COLO668 (cell line): ENCODE measurements at regions not wholly inside any gene's neighbourhood (a gene's known extent, or its start where the extent isn't known, plus 50 kb on each side); places are given as distances from the start of the nearest gene placed in this dataset.

Experiments used
- DNase-seq: peaks from one replicate; lab custom pipeline; 2025; ENCODE audit not compliant: unreplicated experiment; lab: John Stamatoyannopoulos, UW

DNA sequence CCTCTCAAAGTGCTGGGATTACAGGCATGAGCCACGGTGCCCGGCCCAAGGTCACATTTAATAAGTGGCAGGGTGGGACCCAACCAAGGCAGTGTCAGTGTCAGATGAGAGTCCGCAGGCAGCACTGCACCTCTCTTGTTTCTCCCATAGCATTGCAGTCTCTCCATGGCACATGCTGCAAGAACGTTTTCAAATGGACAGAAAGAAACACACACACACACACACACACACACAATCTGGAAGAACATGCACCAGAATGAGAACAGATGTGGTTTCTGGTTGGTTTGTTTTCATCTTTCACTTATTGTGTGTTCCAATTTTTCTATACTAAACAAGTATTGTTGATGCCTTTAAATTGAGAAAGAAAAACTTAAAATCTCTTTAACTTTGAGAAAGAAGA, 126.5 kb downstream of the SYF2 start:
- no peak for DNase-seq

DNA sequence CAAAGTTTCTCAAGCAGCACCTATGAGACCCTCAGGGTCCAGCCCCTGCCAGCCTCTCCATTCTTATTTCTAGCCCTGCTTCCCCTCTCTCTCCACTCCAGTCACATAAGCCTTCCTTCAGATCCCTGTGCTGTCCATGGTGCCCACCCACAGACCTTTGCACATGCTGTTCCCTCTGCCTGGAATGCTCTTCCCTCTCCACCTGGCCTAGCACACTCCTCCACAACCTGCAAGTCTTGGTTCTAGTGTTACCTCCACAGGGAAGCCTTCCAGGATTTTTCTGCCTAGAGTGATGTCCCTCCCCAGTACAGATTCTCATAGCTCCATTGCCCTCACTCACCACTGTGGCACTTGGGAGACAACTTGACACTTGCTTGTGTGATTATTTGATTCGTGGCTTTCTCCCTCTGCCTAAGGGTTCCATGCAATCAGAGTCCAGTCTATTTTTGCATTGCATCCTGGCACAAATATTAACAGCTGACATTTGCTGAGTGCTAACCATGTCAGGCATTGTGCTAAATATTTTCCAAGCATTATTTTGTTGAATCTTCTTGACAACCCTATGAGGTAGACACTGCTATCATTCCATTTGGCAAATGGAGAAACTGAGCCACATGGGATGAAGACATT, 127.3 kb downstream of the SYF2 start:
- no peak for DNase-seq

DNA sequence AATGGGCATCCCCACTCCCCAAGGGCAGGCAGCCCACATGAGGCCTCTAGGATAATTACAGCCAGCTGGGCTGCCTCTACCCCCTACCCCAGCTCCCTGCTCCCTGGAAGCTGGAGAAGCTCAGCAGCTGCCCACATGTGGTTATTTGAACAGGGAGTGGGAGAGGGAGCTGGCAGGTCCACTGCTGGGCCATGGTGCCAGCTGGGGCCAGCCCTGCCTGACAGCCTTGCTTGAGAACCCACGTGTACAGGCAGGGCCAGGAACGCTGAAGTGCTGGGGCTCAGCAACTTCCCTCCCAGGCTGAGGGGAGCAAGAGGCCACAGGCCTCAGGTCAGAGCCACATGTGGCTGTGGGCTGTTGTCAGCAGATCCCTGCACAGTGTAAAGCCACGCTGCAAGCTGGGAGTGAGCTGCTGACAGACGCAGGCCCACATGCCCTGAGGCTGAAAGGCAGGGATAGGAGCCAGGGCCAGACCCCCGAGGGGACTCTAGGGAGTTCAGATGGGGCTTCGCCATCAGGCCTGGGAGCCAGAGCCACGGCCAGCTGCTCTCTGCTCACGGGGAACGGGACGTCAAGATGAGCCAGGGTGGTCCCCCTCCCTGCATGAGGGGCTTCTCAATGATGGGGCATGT, 129.0 kb downstream of the SYF2 start:
- DNase-seq, result no peak

DNA sequence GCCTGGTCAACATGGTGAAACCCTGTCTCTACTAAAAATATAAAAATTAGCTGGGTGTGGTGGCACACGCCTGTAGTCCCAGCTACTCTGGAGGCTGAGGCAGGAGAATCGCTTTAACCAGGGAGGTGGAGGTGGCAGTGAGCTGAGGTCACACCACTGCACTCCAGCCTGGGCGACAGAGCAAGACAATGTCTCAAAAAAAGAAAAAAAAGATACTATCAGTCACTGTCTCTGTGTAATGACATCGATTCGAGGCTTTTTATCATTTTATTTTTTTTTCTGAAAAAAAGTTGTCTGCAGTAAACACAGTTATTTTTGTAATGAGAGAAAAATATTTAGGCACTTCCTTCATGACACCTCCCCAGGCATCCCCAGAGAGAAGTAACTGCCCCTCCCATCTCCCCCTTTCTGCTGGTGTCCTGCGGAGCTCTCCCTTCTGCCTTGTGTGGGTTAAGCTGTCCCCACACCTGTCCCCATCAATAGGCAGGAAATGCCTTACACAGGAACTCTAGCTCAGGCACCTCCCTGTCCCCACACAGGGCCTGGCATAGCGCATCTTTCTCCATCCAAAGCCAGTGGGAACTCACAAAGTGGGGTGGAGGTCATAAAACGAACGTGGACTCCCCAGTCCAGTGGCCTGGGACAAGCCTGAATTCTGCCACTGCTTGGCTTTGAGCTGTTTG, 132.0 kb downstream of the SYF2 start:
- DNase-seq, result no peak

DNA sequence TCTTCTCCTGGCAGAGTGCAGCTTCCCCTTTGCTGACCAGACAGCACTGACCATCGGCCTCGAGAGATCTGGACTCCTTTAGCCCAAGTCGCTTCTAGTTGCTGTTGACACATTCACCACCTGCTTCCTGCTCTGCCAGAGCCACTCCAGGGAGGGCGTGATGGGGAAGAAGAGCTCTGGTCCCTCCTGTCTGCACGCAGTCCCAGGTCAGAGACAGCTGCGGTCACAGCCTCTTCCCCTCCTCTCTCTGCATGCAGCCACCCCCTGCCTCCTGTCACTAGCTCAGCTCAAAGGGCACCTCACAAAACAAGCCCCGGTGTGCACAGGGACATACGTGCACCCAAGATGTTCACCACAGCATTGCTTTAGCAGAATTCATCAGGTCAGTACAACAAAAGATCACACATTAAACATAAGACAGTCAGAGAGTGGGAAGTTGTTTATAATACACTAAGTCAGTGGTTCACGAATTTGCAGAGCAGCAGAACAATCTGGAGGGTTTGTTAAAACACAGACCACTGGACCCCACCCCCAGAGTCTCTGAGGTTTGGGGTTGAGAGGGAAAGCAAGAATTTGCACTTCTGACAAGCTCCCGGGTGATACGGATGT, 132.9 kb downstream of the SYF2 start:
- peak; percentile 73 for DNase-seq

DNA sequence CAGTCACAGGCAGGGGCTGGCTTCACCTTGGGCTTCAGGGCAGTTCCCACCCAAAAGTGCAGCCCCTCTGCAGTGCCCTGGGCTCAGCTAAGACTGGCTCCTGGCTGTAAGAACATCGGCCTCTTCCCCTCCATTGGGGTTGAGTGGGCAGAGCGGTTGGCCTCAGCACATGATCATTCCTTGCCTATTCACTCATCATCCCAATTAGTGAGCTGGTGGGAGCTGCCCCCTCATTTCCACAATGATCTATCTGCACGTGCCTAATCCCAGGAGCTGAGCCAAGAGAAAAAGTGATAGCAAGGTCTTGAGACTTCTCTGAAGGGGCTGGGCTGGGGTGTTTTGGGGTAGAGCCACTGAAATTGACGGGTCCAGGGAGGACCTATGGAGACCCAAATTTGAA, 133.6 kb downstream of the SYF2 start:
- DNase-seq, result no peak

DNA sequence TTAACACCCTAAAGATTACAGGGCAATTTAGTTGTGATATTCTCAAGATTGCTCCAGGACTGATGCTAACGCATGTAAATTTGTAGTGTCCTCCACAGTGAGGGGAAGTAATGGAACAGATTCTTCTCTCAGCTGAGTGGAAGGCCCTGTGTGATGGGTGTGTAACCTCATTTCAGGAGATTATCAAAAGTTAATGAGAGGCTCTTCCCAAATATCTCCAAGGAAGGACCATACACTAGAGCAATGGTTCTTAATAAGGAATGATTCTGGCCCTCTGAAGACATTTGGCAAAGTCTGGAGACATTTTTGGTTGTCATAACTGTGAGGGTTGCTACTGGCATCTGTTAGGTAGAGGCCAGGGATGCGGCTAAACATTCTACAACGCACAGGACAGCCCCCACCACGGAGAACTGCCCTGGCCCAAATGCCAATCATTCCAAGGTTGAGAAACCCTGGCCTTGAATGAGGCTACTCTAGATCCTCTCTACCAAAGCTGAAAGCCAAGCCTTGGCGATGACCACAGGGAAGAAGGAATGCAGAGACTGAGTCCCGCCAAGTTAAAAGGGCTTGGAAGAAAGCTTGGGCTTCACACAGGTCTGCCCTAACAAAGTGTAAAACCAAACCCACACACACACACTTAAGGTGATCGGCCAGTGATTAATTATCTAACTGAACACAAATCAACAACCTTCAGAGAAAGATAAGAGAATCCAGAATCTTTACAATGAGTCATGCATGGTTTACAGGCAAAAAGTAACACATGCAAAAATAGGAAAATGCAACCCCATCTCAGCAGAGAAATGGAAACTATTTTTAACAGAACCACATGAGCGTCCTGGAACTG, 135.8 kb downstream of the SYF2 start:
- DNase-seq, result no peak

DNA sequence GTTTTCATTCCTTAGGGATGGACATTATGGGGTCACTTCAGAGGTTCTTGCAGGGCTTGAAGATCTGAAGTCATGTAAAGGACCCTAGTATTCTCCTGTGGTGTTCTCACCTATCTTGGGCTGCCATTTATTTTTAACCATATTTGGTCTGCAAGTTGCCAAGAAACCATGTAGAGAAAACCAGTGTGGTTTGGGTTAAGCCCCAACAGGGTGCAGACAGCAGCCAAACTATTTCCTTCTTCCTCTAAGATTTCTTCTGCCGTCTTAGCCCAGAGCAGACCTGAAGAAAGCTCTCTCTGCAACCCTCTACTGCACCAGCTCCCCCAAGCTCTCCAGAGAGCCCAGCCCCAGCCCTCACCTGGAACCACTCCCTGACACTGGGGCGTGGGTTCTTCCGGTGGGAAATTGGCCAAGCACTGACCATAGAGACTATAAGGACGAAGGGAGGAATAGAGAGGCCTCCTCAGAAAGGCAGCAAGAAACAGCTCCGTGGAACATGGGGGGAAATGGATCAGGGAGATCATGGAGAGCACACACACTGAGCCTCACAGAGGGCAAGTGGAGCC, 136.6 kb downstream of the SYF2 start:
- DNase-seq, result no peak

DNA sequence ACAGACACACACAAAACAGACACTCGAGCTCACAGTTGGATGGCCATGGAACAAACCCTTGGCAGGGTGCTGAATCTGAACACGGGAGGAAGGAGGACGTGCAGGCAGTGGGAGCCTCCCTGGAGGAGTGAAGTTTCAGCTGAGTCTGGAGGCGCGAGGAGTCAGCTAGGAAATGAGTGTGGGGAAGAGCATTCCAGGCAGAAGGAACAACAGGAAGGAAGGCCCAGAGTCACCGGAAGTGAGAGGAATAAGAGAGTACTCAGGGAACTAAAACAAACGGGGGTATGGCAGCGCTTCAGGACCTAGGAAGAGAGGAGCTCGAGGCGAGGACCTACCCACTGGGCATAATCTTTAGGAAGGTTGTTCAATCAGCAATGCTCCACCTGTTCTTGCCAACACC, 137.3 kb downstream of the SYF2 start:
- DNase-seq, result no peak

DNA sequence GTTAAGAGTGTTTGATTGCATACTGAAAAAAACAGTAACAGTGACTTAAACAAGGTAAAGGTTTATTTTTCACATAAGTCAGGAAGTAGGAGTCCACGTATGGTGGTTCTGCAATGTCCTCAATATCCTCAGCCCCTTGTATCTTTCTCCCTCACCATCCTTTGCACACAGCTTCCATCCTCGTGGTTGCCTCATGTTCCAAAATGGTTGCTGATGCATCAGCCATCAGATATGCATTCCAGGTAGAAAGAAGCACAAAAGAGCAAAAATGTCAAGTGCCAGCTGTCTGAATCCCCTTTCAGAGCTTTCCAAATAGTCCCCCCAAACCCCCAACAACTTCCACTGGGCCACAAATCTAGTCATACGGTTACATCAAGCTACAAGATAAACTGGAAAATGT, 138.1 kb downstream of the SYF2 start:
- DNase-seq, result no peak

DNA sequence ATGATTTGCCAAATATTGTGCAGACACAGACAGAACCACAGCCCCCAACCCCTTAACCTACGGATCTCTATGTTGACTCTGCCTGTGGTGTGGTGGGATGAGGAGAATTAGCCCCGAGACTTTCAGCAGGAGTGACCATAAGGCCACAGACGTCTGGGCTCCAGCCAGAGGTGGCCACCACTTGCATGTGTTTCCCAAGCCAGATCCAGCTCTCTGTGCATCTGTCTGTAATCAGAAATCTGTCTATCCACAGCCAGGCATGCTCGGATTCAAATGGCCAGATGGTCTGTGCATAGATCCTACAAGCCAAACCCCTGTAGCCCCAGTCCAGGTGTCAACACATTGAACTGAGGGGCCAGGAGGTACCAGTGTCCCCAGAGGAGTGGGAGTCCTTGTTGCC, 140.6 kb downstream of the SYF2 start:
- DNase-seq, result no peak

DNA sequence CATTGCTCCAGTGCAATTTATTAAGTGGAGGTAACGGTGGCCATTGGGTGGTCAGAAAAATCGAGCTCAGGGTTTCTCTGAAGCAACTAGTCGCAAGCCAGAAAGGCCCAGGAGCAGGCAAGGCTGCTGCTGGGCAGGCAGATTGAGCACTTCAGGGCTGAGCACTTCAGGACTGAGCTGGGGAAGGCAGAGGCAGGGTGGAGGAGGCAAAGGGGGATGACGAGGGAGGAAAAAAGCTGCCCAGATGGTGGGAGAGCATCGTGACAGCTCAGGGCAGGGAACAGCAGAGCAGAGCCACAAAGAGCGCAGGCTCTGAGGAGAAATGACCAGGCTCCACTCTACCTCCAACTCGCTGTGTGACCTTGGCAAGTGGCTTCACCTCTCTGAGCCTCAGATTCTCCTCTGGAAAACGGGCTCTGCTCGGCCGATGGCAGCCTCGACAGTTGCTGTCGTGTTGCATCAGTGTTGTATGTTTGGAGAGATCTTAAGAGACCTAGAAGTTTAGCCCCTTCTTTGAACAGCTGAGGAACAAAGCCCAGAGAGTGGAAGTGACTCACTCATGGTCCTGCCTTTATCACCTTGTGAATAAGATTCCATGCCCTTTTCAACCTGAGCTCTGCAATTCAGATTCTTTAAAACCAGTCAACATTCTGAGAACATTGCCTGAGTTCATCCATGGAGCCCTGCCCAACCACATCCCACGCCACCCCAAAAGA, 141.4 kb downstream of the SYF2 start:
- no peak for DNase-seq

DNA sequence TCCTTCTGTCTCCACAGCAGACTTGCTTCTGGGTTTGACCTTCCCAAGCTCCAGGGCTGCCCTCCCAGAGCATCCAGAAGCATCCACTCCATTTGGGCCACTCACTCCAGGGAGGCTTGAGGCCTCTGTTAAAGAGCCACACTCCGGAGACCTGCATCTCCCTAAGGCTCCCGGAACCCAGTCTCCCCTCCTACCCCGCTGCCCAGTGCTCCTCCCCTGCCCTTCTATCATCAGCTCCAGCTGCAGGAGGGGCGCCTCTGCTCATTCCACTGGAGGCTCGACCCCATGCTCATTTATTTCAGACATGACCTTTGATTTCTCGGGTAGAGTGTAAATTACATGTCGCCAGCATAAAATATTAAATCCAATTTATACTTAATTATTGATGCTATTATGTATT, 142.5 kb downstream of the SYF2 start:
- no peak for DNase-seq

DNA sequence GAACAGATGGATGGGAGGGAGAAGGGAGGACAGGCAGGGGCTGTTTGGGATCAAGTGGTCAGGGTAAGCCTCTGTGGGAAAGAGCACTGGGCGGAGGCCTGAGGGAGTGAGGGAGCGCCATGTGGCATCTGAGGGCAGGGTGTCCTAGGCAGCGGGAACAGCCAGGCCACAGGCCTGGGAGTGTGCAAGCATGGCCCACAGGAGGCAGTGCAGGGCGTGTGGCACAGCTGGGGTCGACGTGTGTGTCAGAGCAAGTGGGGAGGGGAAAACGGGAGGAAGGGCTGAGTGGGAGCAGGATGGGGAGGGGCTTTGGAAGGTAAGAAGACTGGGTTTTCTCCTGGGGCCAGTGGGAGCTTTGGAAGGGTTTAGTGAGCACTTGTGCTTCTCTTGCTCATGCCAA, 143.4 kb downstream of the SYF2 start:
- no peak for DNase-seq

DNA sequence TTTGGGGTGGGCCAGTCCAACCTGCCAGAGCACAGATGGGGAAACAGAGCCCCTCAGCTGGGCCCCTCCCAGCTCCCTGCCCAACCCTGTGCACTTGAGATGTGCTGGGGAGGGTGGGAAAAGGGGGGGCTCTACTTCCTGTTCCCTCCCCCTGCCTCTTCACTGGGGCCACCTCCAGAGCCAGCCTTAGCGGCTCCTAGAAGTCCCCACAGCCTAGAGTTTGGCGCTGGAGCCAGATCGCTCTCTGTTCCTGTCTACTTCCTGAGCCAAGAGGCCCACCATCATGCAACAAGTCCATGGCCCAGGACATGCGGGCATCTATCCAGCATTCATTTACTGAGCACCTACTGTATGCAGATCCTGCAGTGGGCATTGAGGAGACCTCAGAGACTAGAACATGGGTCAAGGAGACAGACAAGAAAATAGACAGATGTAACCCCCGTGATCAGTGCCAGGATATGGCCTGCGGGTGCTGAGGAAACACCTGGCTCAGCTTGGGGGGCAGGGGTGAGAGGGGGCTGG, 144.1 kb downstream of the SYF2 start:
- no peak for DNase-seq

DNA sequence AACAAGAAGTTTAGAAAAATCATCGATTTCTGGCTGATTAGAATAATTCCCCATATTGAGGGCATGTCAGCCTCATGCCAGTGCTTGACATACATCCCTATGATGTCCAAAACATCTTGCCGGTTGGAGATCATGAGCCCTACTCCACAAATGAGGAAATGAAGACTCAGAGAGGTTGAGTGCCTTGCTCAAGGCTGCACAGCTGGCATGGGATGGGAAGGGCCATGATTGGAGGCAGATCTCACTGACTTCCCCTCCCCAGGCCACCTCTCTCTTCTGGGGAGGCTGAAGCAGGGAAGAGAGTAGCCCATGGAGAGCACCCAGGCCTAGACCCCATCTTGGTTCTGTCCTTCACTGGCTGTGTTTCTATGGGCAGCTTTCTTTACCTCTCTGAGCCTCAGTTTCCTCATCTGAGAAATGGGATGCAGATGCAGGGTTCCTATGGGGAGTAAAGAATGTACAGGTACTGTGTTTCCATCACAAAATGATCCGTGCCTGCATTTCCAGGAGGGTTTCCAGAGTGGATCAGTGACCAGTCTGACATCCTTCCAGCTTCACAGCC, 145.7 kb downstream of the SYF2 start:
- no peak for DNase-seq

DNA sequence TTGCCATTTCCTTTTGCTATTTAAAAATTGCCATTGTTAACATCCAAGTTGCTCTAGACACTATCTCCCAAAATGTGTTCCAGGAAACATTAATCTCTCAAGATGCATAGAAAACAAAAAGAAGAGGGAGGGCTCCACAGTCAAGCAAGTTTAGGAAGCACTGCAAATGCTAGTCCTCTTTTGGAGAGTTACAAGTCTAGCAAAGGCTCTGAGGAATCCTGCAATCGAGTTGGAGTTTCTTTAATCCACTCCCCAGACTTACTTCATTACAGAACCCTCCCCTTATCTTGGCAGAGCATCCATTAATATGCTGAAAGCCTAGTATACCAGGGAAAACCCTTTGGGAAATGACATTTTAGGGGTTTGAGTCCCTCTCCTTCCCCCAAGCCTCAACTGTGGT, 147.9 kb downstream of the SYF2 start:
- no peak for DNase-seq

DNA sequence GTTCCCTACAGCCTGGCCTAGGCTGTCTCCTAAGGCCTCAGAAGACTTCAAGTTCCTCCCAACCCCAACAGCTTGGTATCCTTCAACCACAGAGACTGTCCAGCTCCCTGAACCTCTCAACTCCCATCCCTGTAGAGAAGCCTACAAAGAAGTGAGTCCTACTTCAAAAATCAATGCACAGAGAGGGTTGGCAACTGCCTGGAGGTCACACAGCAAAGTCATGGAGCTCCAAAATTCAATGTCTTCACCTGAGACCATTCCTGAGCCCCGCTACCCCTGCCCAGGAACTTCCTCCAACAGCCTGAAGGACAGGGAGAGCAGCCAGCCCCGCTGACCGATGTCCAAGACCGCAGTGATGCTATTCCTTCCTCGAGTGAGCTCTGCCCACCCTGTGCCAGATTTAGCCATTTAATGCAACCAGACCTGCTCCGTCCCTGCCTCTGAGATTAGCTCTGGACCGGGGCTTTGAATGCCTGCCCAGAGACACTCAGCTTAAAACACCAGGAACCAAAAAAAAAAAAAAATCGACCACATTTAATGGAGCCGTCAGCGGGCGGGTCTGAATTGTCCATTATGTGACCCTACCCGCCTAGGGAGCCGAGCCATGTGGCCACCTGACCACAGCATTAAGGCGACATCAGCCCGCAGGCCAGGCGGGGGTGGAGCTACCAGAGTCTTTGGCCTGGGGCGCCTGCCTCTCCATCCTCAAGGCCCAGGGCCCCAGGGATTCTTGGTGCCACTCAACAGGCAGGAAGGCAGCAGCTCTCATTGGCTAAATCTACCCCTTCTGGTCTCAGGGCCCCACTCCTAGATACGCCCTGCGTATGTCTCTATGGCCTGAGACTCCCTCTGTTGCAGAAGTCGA, 148.6 kb downstream of the SYF2 start:
- no peak for DNase-seq

DNA sequence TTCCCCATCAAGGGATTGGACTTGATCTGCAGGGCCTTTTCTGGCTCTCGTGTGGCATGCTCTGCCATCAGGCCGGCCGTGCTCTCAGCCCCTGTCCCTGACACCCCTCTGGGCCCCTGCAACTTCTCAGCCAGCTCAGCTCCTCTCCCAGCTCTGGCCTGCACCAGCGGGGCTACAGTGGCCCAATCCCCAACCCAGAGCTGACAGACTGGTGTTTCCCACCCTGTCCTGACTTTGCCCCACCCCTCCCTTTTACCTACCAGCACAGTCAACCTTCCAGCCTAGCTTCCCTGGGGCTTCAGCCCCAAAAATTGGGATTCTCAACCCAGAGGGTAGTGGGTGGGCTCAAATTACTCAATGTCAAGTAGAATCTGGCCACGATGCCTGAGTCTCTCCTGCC, 149.3 kb downstream of the SYF2 start:
- no peak for DNase-seq
